Esophagus muscularis mucosa (tissue), 4 donors: ENCODE measurements at regions not wholly inside any gene's neighbourhood (a gene's known extent, or its start where the extent isn't known, plus 50 kb on each side); places are given as distances from the start of the nearest gene placed in this dataset.

Source experiments
- EP300 ChIP-seq: sonication (generic); formaldehyde crosslinking; IDR thresholded peaks from one replicate; pipeline ENCODE4 v1.6.1; 2017; ENCODE audit warnings: antibody characterized with exemption
- POLR2A ChIP-seq: fragments of 450-650 bp; IDR thresholded peaks from one replicate; pipeline ENCODE4 v1.6.1; 2017; ENCODE audit warnings: antibody characterized with exemption, moderate library complexity, mild to moderate bottlenecking, low read depth
- POLR2AphosphoS5 ChIP-seq, 2 donors: sonication (generic); formaldehyde crosslinking; IDR thresholded peaks; one replicate each; pipeline ENCODE4 v1.6.1; 2017; ENCODE audit warnings: antibody characterized with exemption in 2 of 2
- TF ChIP-seq, protein P1 (sequence below), 3 experiments: fragments of 200-600 bp in 2 of 3; fragments of 450-650 bp in 1 of 3; sonication (generic) in 2 of 3; IDR thresholded peaks; one replicate each; pipeline ENCODE4 v1.5.1; 2017 to 2019; ENCODE audit warnings: antibody characterized with exemption in 3 of 3, mild to moderate bottlenecking in 2 of 3, moderate library complexity in 1 of 3

DNA sequence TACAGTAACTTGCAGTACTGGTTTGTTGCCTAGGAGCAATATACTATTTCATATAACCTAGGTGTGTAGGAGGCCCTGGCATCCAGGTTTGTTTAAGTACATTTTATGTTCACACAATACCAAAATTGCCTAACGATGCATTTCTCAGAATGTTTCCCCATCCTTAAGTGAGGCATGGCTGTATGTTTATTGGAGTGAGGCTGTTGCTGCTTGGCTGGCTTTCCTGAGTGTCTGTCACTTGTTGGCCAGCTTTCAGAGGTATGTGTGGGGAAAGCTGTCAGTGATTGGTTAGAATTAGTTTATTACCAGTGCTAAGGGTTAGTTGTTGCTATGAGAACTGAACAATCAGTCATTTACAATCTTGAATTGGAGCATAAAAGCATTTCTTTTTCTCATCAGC lies 154.1 kb upstream of the CDH12 start:
- TF ChIP-seq, protein P1, sequence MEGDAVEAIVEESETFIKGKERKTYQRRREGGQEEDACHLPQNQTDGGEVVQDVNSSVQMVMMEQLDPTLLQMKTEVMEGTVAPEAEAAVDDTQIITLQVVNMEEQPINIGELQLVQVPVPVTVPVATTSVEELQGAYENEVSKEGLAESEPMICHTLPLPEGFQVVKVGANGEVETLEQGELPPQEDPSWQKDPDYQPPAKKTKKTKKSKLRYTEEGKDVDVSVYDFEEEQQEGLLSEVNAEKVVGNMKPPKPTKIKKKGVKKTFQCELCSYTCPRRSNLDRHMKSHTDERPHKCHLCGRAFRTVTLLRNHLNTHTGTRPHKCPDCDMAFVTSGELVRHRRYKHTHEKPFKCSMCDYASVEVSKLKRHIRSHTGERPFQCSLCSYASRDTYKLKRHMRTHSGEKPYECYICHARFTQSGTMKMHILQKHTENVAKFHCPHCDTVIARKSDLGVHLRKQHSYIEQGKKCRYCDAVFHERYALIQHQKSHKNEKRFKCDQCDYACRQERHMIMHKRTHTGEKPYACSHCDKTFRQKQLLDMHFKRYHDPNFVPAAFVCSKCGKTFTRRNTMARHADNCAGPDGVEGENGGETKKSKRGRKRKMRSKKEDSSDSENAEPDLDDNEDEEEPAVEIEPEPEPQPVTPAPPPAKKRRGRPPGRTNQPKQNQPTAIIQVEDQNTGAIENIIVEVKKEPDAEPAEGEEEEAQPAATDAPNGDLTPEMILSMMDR (IDR thresholded peaks at IDR 0.05) = no peak
- TF ChIP-seq POLR2A (no peak), POLR2AphosphoS5 (IDR thresholded peaks at IDR 0.05) (peak in 1 of 2 donors; percentile 15), EP300 (no peak)
